ENCODE measurements at regions not wholly inside any gene's neighbourhood (a gene's known extent, or its start where the extent isn't known, plus 50 kb on each side); places are given as distances from the start of the nearest gene placed in this dataset.

GRCh38 chr10:111873041-111873440, 310.5 kb downstream of the GPAM start:
- TF ChIP-seq, protein P1, sequence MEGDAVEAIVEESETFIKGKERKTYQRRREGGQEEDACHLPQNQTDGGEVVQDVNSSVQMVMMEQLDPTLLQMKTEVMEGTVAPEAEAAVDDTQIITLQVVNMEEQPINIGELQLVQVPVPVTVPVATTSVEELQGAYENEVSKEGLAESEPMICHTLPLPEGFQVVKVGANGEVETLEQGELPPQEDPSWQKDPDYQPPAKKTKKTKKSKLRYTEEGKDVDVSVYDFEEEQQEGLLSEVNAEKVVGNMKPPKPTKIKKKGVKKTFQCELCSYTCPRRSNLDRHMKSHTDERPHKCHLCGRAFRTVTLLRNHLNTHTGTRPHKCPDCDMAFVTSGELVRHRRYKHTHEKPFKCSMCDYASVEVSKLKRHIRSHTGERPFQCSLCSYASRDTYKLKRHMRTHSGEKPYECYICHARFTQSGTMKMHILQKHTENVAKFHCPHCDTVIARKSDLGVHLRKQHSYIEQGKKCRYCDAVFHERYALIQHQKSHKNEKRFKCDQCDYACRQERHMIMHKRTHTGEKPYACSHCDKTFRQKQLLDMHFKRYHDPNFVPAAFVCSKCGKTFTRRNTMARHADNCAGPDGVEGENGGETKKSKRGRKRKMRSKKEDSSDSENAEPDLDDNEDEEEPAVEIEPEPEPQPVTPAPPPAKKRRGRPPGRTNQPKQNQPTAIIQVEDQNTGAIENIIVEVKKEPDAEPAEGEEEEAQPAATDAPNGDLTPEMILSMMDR (IDR thresholded peaks at IDR 0.05) = no peak
- no peak for TF ChIP-seq POLR2A (IDR thresholded peaks at IDR 0.05)

All from upper lobe of left lung (tissue), 4 donors.